HepG2 (cell line): ENCODE measurements at regions not wholly inside any gene's neighbourhood (a gene's known extent, or its start where the extent isn't known, plus 50 kb on each side); places are given as distances from the start of the nearest gene placed in this dataset.

Experiments
- FOSL1 ChIP-seq: sonication (generic); formaldehyde crosslinking; IDR thresholded peaks from 2 replicates; pipeline ENCODE4 v1.9.0; 2021; ENCODE audit warnings: missing genetic modification reagents, borderline replicate concordance
- FOSL2 ChIP-seq: sonication (generic); formaldehyde crosslinking; IDR thresholded peaks from 2 replicates; pipeline ENCODE4 v1.4.0; 2020; ENCODE audit warnings: missing genetic modification reagents
- HIVEP1 ChIP-seq: sonication (generic); formaldehyde crosslinking; IDR thresholded peaks from 2 replicates; pipeline ENCODE4 v1.4.0; 2020; ENCODE audit warnings: mild to moderate bottlenecking, missing genetic modification reagents
- NFIB ChIP-seq: sonication (generic); formaldehyde crosslinking; IDR thresholded peaks from 2 replicates; pipeline ENCODE4 v1.9.0; 2021; ENCODE audit warnings: missing genetic modification reagents, mild to moderate bottlenecking, borderline replicate concordance
- RBM39 ChIP-seq: fragments of 200-400 bp; formaldehyde crosslinking; IDR thresholded peaks from one replicate; pipeline ENCODE4 v1.6.1; 2018; ENCODE audit warnings: antibody characterized with exemption, mild to moderate bottlenecking, low read depth, low read length; ENCODE audit not compliant: poor library complexity, severe bottlenecking
- SMAD9 ChIP-seq: sonication (generic); formaldehyde crosslinking; IDR thresholded peaks from 2 replicates; pipeline ENCODE4 v1.5.1; 2020; ENCODE audit warnings: mild to moderate bottlenecking, missing genetic modification reagents
- TBL1XR1 ChIP-seq: fragments of 150-350 bp; IDR thresholded peaks from 2 replicates; pipeline ENCODE4 v1.6.1; 2014; ENCODE audit warnings: borderline replicate concordance, low read length; ENCODE audit not compliant: partially characterized antibody
- TGIF2 ChIP-seq: IDR thresholded peaks from 2 replicates; pipeline ENCODE4 v1.6.1; 2016; ENCODE audit warnings: control low read depth, missing compliant biosample characterization
- THYN1 ChIP-seq: sonication (generic); formaldehyde crosslinking; IDR thresholded peaks from 2 replicates; pipeline ENCODE4 v1.8.1; 2023; ENCODE audit warnings: low read depth, mild to moderate bottlenecking, moderate library complexity, missing genetic modification reagents, borderline replicate concordance
- ZNF224 ChIP-seq: sonication (generic); formaldehyde crosslinking; IDR thresholded peaks from 2 replicates; pipeline ENCODE4 v1.5.0; 2020; ENCODE audit warnings: mild to moderate bottlenecking, missing genetic modification reagents
- ZNF644 ChIP-seq: IDR thresholded peaks from 2 replicates; pipeline ENCODE4 v1.6.1; 2016; ENCODE audit warnings: low read depth
- ZNF670 ChIP-seq: sonication (generic); formaldehyde crosslinking; IDR thresholded peaks from 2 replicates; pipeline ENCODE4 v1.8.0; 2022; ENCODE audit warnings: mild to moderate bottlenecking, missing genetic modification reagents, borderline replicate concordance
- ZNF746 ChIP-seq: sonication (generic); formaldehyde crosslinking; IDR thresholded peaks from 2 replicates; pipeline ENCODE4 v1.8.0; 2022; ENCODE audit warnings: mild to moderate bottlenecking, missing genetic modification reagents
- TF ChIP-seq, protein P1 (sequence below): sonication (generic); formaldehyde crosslinking; IDR thresholded peaks from 2 replicates; pipeline ENCODE4 v1.4.0; 2020; ENCODE audit warnings: mild to moderate bottlenecking, missing genetic modification reagents, borderline replicate concordance
- TF ChIP-seq, protein P2 (sequence below): sonication (generic); formaldehyde crosslinking; IDR thresholded peaks from 2 replicates; pipeline ENCODE4 v1.5.0; 2020; ENCODE audit warnings: missing genetic modification reagents, mild to moderate bottlenecking, borderline replicate concordance
- TF ChIP-seq, protein P3 (sequence below): sonication (generic); formaldehyde crosslinking; IDR thresholded peaks from 2 replicates; pipeline ENCODE4 v1.4.0; 2020; ENCODE audit warnings: missing genetic modification reagents; ENCODE audit errors: not compliant biosample characterization
- TF ChIP-seq, protein P4 (sequence below): sonication (generic); formaldehyde crosslinking; IDR thresholded peaks from 2 replicates; pipeline ENCODE4 v1.4.0; 2020; ENCODE audit warnings: missing genetic modification reagents
- TF ChIP-seq, protein P5 (sequence below): sonication (generic); formaldehyde crosslinking; IDR thresholded peaks from 2 replicates; pipeline ENCODE4 v1.8.1; 2023; ENCODE audit warnings: mild to moderate bottlenecking, moderate library complexity, missing genetic modification reagents
- TF ChIP-seq, protein P6 (sequence below): sonication (generic); formaldehyde crosslinking; IDR thresholded peaks from 2 replicates; pipeline ENCODE4 v1.5.0; 2020; ENCODE audit warnings: mild to moderate bottlenecking, missing genetic modification reagents, borderline replicate concordance

DNA sequence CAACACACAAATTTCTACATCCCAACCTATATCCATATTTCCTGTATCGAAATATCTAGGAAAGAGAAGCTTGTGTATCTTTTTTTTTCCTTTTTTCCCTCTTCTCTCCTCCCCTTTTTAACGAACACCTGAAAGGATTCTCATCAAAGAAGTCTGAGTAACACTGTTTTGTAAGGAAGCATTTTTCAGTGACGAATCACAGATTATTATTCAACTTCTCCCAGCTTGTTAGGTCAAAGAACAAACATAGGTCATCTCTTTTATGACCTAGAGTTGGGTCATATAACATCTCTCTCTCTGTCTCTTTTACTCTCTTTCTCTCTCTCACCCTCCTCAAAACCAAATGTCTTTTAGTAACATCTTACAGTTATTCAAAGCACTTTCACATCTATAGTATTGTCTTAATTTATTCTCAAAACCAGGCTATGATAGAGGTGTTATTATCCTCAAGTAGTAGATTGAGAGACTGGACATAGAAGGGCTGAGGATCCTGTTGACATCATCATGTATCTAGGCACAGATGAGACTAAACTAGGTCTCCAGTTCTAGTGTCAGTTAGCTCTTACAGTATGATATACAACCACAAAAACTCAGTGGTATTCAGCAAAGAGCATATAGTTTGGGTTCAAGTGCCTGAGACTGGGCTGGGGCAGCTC, 80.1 kb upstream of the SPOPL start (continued):
- TF ChIP-seq, protein P1, sequence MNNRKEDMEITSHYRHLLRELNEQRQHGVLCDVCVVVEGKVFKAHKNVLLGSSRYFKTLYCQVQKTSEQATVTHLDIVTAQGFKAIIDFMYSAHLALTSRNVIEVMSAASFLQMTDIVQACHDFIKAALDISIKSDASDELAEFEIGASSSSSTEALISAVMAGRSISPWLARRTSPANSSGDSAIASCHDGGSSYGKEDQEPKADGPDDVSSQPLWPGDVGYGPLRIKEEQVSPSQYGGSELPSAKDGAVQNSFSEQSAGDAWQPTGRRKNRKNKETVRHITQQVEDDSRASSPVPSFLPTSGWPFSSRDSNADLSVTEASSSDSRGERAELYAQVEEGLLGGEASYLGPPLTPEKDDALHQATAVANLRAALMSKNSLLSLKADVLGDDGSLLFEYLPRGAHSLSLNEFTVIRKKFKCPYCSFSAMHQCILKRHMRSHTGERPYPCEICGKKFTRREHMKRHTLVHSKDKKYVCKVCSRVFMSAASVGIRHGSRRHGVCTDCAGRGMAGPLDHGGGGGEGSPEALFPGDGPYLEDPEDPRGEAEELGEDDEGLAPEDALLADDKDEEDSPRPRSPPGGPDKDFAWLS, result no peak
- TF ChIP-seq SMAD9 (CRISPR knock-in tag), result no peak
- TF ChIP-seq ZNF224 (CRISPR knock-in tag), result no peak
- TF ChIP-seq FOSL2 (CRISPR knock-in tag), result peak; percentile 75; the same call in 1 of the 2 replicates
- TF ChIP-seq, protein P2, sequence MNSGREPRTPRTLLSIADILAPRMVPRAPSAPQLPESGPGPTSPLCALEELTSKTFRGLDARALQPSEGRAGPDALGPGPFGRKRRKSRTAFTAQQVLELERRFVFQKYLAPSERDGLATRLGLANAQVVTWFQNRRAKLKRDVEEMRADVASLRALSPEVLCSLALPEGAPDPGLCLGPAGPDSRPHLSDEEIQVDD, result no peak
- TF ChIP-seq, protein P3, sequence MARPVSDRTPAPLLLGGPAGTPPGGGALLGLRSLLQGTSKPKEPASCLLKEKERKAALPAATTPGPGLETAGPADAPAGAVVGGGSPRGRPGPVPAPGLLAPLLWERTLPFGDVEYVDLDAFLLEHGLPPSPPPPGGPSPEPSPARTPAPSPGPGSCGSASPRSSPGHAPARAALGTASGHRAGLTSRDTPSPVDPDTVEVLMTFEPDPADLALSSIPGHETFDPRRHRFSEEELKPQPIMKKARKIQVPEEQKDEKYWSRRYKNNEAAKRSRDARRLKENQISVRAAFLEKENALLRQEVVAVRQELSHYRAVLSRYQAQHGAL (CRISPR knock-in tag), result no peak
- no peak for TF ChIP-seq HIVEP1 (CRISPR knock-in tag)
- TF ChIP-seq, protein P4, sequence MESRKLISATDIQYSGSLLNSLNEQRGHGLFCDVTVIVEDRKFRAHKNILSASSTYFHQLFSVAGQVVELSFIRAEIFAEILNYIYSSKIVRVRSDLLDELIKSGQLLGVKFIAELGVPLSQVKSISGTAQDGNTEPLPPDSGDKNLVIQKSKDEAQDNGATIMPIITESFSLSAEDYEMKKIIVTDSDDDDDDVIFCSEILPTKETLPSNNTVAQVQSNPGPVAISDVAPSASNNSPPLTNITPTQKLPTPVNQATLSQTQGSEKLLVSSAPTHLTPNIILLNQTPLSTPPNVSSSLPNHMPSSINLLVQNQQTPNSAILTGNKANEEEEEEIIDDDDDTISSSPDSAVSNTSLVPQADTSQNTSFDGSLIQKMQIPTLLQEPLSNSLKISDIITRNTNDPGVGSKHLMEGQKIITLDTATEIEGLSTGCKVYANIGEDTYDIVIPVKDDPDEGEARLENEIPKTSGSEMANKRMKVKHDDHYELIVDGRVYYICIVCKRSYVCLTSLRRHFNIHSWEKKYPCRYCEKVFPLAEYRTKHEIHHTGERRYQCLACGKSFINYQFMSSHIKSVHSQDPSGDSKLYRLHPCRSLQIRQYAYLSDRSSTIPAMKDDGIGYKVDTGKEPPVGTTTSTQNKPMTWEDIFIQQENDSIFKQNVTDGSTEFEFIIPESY (CRISPR knock-in tag), result no peak
- TF ChIP-seq NFIB (CRISPR knock-in tag), result no peak
- TF ChIP-seq ZNF644, result 0 out of 2 replicates have a peak, but pooled peaks have one; percentile 51
- no peak for TF ChIP-seq THYN1
- TF ChIP-seq RBM39, result no peak
- TF ChIP-seq ZNF746 (CRISPR knock-in tag), result no peak
- TF ChIP-seq FOSL1 (CRISPR knock-in tag), result peak; percentile 92
- TF ChIP-seq TGIF2 (CRISPR knock-in tag), result no peak
- TF ChIP-seq, protein P5, sequence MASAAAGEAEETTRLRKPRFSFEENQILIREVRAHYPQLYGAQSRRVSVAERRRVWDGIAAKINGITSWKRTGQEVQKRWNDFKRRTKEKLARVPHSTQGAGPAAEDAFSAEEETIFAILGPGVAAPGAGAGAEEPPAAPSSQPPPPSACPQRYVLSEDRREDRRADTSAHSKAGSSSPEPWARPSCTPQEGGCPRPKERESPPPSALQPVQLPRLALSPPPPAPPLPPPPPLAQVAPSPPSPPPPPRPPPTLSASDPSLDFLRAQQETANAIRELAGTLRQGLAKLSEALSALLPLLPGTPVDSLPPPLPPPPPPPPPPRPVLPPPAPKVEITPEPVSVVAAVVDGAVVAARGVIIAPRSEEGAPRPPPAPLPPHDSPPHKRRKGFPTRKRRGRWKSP, result no peak
- TF ChIP-seq TBL1XR1, result peak; percentile 58
- TF ChIP-seq ZNF670 (CRISPR knock-in tag), result no peak
- TF ChIP-seq, protein P6, sequence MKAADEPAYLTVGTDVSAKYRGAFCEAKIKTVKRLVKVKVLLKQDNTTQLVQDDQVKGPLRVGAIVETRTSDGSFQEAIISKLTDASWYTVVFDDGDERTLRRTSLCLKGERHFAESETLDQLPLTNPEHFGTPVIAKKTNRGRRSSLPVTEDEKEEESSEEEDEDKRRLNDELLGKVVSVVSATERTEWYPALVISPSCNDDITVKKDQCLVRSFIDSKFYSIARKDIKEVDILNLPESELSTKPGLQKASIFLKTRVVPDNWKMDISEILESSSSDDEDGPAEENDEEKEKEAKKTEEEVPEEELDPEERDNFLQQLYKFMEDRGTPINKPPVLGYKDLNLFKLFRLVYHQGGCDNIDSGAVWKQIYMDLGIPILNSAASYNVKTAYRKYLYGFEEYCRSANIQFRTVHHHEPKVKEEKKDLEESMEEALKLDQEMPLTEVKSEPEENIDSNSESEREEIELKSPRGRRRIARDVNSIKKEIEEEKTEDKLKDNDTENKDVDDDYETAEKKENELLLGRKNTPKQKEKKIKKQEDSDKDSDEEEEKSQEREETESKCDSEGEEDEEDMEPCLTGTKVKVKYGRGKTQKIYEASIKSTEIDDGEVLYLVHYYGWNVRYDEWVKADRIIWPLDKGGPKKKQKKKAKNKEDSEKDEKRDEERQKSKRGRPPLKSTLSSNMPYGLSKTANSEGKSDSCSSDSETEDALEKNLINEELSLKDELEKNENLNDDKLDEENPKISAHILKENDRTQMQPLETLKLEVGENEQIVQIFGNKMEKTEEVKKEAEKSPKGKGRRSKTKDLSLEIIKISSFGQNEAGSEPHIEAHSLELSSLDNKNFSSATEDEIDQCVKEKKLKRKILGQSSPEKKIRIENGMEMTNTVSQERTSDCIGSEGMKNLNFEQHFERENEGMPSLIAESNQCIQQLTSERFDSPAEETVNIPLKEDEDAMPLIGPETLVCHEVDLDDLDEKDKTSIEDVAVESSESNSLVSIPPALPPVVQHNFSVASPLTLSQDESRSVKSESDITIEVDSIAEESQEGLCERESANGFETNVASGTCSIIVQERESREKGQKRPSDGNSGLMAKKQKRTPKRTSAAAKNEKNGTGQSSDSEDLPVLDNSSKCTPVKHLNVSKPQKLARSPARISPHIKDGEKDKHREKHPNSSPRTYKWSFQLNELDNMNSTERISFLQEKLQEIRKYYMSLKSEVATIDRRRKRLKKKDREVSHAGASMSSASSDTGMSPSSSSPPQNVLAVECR, result no peak
